OCI-LY7 (cell line): ENCODE measurements at regions not wholly inside any gene's neighbourhood (a gene's known extent, or its start where the extent isn't known, plus 50 kb on each side); places are given as distances from the start of the nearest gene placed in this dataset.
"Not testable (repeated sequence)": the region's sequence is repeated elsewhere in the genome, so short reads cannot be mapped to it uniquely, and the experiment has no call there.

Source experiments
- BruUV-seq: library from RNA; stranded (reverse); fragments of 400-500 nt; replicated peaks from 2 replicates; lab custom pipeline; 2021; lab: Mats Ljungman, UMichigan
- CTCF ChIA-PET: fragments of 300-600 bp; sonication (Branson Sonifier 250); formaldehyde crosslinking; loops from one replicate; lab custom pipeline; 2022; ENCODE audit warnings: antibody characterized with exemption; ENCODE audit not compliant: unreplicated experiment; lab: Charles Lee
- POLR2A ChIA-PET: fragments of 300-600 bp; sonication (Branson Sonifier 250); formaldehyde crosslinking; loops from one replicate; lab custom pipeline; 2022; ENCODE audit warnings: antibody characterized with exemption; lab: Charles Lee
- DNase-seq: peaks from one replicate; pipeline ENCODE4 v3.0.0-alpha.2; 2015; ENCODE audit warnings: low spot score
- H2AFZ ChIP-seq: fragments of 200-600 bp; sonication (generic), shearing (Covaris generic); 2 replicates; pipeline ENCODE4 v1.6.1; 2014; ENCODE audit warnings: mild to moderate bottlenecking, antibody characterized with exemption, low read length, moderate library complexity
- H3K27ac ChIP-seq: fragments of 200-600 bp; sonication (generic); 2 replicates; pipeline ENCODE4 v1.5.1; 2014; ENCODE audit warnings: mixed run types, low read depth, mild to moderate bottlenecking, moderate library complexity, low read length, inconsistent platforms; ENCODE audit not compliant: poor library complexity, severe bottlenecking
- H3K36me3 ChIP-seq: fragments of 200-600 bp; sonication (generic); 2 replicates; pipeline ENCODE4 v1.6.1; 2014; ENCODE audit warnings: mild to moderate bottlenecking, antibody characterized with exemption, low read length, moderate library complexity, mixed read lengths; ENCODE audit not compliant: insufficient read depth
- H3K4me1 ChIP-seq: fragments of 200-600 bp; sonication (generic); 2 replicates; pipeline ENCODE4 v1.5.1; 2014; ENCODE audit warnings: mild to moderate bottlenecking, low read length; ENCODE audit not compliant: insufficient read depth, poor library complexity, severe bottlenecking
- H3K4me2 ChIP-seq: fragments of 200-600 bp; sonication (generic); 2 replicates; pipeline ENCODE4 v1.6.1; 2014; ENCODE audit warnings: mild to moderate bottlenecking, low read length
- H3K4me3 ChIP-seq: fragments of 200-600 bp; sonication (generic); 2 replicates; pipeline ENCODE4 v1.5.1; 2014; ENCODE audit warnings: mild to moderate bottlenecking, low read depth, low read length; ENCODE audit not compliant: poor library complexity, severe bottlenecking
- H3K79me2 ChIP-seq: fragments of 200-600 bp; sonication (generic); 2 replicates; pipeline ENCODE4 v1.6.1; 2016; ENCODE audit warnings: low read depth, mild to moderate bottlenecking, low read length, moderate library complexity, mixed read lengths; ENCODE audit not compliant: insufficient read depth
- H3K9me2 ChIP-seq: fragments of 200-600 bp; sonication (generic); 2 replicates; pipeline ENCODE4 v1.6.1; 2016; ENCODE audit warnings: mild to moderate bottlenecking, low read length, mixed read lengths; ENCODE audit not compliant: insufficient read depth
- H3K9me3 ChIP-seq: fragments of 200-600 bp; sonication (generic); 2 replicates; pipeline ENCODE4 v1.6.1; 2014; ENCODE audit warnings: mild to moderate bottlenecking, mixed run types, low read length, mixed read lengths
- H4K20me1 ChIP-seq: fragments of 200-600 bp; sonication (generic); 2 replicates; pipeline ENCODE4 v1.6.1; 2014; ENCODE audit warnings: mild to moderate bottlenecking, antibody characterized with exemption, low read length, moderate library complexity, mixed read lengths; ENCODE audit not compliant: insufficient read depth
- intact Hi-C: fragments of 100-400 bp; cut with micrococcal nuclease; formaldehyde crosslinking; loops from one replicate; pipeline ENCODE4 v1.10.0; 2022; ENCODE audit not compliant: unreplicated experiment
- TF ChIP-seq, protein P1 (sequence below): fragments of 200-600 bp; sonication (generic); conservative IDR thresholded peaks from 2 replicates; pipeline ENCODE4 v1.5.1; 2014; ENCODE audit warnings: mild to moderate bottlenecking, antibody characterized with exemption, low read length, moderate library complexity, mixed read lengths

DNA sequence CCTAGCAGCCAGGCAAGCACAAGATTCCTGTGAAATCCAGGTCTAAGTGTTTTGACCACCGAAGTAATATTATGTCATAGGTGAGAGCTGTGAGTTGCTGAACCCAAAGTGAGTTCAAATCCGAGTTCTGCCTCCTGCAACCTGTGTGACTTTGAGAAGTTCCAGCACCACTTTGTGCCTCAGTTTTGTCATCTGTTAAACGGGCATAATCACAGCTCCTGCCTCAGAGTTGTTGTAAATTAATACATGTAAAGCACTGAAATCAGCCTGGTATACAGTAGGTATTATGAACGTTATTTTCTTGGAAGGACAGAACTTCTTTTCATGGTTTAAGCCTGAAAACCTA, 152.5 kb upstream of the ALDH3B2 start:
- DNase-seq, CTCF ChIA-PET, BruUV-seq, H3K4me1 ChIP-seq, H3K9me3 ChIP-seq, H3K9me2 ChIP-seq, H2AFZ ChIP-seq, H4K20me1 ChIP-seq, H3K4me3 ChIP-seq, H3K36me3 ChIP-seq, H3K79me2 ChIP-seq, H3K27ac ChIP-seq, H3K4me2 ChIP-seq, intact Hi-C loops, POLR2A ChIA-PET: not testable (repeated sequence)

DNA sequence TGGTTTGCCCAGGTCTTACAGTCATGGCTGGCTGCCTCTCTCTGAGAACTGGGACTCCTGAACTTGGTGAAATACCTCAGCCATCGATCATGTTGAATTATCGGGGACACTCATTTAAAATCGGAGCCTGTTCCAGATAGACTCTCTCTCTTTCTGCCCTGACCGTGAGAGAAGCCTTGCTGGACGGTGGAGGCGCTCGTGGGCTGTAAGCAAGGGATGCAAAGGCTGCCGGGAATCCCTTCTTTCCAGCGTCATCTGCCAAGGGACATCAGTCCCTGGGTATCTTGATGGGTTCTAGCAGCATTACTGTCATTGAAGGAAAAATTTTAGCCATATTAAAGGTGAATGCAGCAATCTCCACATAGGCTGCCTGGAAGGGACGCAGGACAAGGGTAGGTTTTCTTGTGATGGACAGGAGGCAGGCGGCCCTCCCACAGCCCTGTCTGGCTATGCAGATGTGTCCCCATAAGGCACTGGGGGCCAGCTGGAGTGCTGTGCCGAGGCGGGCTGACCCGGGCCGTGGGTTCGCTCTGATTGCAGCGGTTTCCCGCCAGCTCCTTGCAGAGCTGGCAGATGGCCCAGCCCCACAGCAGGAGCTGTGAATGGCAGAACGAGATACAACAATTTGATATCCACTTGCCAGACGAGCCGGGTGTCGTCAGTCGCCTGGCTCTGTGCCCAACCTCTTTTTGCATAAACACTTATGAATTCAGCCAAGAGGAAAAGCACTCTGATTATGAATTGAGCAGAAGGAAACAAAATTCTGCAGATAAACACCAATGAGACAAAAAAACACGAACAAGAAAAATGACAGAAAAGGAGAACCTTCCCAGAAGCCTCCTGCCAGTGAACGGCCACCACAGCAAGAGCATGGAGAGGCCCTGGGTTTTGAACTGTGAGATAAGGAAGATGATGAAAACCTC, 151.9 kb upstream of the ALDH3B2 start:
- CTCF ChIA-PET, BruUV-seq, POLR2A ChIA-PET: not testable (repeated sequence)

DNA sequence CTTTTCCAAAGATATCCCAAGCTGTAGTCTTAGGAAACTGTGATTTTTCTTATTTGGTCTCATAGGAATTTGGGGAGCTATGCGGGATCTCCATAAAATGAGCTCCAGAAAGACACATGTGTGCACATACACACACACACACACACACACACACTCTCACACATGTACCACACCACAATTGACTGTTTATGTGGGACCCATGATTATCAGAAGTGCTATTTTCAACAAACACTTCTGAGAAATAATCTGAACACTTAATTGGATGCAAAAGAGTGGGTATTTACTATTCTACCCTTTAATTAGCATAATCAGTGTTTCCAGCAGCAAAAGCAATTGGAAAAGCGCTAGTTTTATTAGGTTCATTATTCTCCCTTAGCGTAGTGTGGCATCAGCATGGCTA, 150.4 kb upstream of the ALDH3B2 start:
- BruUV-seq, CTCF ChIA-PET, H3K4me2 ChIP-seq, H3K36me3 ChIP-seq, H3K79me2 ChIP-seq, H2AFZ ChIP-seq, H3K9me3 ChIP-seq, H3K4me1 ChIP-seq, DNase-seq, H3K27ac ChIP-seq, H4K20me1 ChIP-seq, H3K9me2 ChIP-seq, POLR2A ChIA-PET, intact Hi-C loops, H3K4me3 ChIP-seq: not testable (repeated sequence)

More for the DNA sequence above, 151.9 kb upstream of the ALDH3B2 start:
- H3K4me1 ChIP-seq, H3K4me3 ChIP-seq, H2AFZ ChIP-seq, H3K4me2 ChIP-seq, H3K9me3 ChIP-seq, H4K20me1 ChIP-seq, H3K36me3 ChIP-seq, intact Hi-C loops, DNase-seq, H3K79me2 ChIP-seq, H3K27ac ChIP-seq, H3K9me2 ChIP-seq: not testable (repeated sequence)

DNA sequence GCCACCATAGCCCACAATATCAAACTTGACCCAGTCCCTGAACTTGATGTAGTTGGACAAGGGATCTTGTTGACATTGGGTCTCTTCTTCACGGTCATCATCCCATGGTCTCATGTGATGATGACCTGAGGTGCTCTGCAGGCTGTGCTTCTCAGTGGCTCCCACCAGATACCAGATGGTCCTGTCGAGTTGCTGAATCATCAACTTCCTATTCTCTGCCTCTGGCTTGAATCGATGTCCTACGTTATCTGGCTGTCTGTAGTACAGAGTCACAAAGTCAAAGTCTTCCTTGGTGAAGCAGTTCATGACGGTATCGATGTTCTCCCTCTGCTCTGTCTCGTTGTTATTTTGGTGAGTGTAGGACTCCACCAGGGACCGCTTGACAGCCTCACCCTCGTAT, 145.7 kb upstream of the ALDH3B2 start:
- no peaks in the 10 kb centered on the region for H3K36me3 ChIP-seq
- H3K4me1 ChIP-seq: no peaks in the 10 kb centered on the region
- no peak overlapping the region for H3K4me2 ChIP-seq
- no peaks in the 10 kb centered on the region for H4K20me1 ChIP-seq
- no peak overlapping the region for H3K27ac ChIP-seq
- no peaks in the 10 kb centered on the region for H3K79me2 ChIP-seq
- no TSS peak for BruUV-seq
- ChIA-PET POLR2A (no interaction called here), CTCF (no interaction called here)
- H3K9me3 ChIP-seq: no peaks in the 10 kb centered on the region
- no peak for DNase-seq
- H3K9me2 ChIP-seq: no peaks in the 10 kb centered on the region
- intact Hi-C loops: no loop called here
- H2AFZ ChIP-seq: no peak overlapping the region
- no peak overlapping the region for H3K4me3 ChIP-seq
- TF ChIP-seq, protein P1, sequence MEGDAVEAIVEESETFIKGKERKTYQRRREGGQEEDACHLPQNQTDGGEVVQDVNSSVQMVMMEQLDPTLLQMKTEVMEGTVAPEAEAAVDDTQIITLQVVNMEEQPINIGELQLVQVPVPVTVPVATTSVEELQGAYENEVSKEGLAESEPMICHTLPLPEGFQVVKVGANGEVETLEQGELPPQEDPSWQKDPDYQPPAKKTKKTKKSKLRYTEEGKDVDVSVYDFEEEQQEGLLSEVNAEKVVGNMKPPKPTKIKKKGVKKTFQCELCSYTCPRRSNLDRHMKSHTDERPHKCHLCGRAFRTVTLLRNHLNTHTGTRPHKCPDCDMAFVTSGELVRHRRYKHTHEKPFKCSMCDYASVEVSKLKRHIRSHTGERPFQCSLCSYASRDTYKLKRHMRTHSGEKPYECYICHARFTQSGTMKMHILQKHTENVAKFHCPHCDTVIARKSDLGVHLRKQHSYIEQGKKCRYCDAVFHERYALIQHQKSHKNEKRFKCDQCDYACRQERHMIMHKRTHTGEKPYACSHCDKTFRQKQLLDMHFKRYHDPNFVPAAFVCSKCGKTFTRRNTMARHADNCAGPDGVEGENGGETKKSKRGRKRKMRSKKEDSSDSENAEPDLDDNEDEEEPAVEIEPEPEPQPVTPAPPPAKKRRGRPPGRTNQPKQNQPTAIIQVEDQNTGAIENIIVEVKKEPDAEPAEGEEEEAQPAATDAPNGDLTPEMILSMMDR: no peak

DNA sequence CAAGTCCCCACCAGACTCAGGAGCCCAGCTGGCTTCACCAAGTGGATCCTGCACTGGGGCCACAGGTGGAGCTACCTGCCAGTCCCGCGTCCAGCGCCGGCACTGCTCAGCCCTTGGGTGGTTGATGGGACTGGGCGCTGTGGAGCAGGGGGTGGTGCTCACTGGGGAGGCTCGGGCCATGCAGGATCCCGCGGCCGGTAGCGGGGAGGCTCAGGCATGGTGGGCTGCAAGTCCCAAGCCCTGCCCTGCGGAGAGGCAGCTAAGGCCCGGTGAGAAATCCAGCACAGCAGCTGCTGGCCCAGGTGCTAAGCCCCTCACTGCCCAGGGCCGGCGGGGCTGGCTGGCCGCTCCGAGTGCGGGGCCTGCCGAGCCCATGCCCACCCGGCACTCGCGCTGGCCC, 143.1 kb upstream of the ALDH3B2 start:
- BruUV-seq, H3K9me2 ChIP-seq, CTCF ChIA-PET, H3K4me1 ChIP-seq, DNase-seq, H3K36me3 ChIP-seq, H3K79me2 ChIP-seq, POLR2A ChIA-PET, H3K4me2 ChIP-seq, intact Hi-C loops, H3K9me3 ChIP-seq, H2AFZ ChIP-seq, H3K27ac ChIP-seq, H3K4me3 ChIP-seq, H4K20me1 ChIP-seq: not testable (repeated sequence)

DNA sequence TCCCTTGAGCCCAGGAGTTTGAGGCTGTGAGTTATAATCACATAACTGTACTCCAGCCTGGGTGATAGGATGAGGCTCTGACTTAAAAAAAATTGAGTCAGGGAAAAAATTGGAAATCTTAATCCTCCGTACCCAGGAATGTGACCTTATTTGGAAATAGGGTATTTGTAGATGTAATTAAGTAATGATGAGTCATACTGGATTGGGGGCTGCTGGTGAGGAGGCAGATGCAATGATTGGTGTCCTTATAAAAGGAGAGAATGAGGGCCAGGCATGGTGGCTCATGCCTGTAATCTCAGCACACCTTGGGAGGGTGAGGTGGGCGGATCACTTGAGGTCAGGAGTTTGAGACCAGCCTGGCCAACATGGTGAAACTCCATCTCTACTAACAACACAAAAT, 134.9 kb upstream of the ALDH3B2 start:
- intact Hi-C loops: loop anchor here (5.0 kb wide), 1 partner anchor 162 kb away; no protein-coding TSS in a partner anchor
- H3K4me2 ChIP-seq, H4K20me1 ChIP-seq, H3K79me2 ChIP-seq, H3K9me3 ChIP-seq, H3K4me1 ChIP-seq, H3K4me3 ChIP-seq, H2AFZ ChIP-seq, H3K36me3 ChIP-seq, BruUV-seq, CTCF ChIA-PET, H3K27ac ChIP-seq, DNase-seq, H3K9me2 ChIP-seq, POLR2A ChIA-PET: not testable (repeated sequence)
